NCI-H2171 treated with DMSO at 0.1 percent for 48 hours (cell line): ENCODE measurements at regions not wholly inside any gene's neighbourhood (a gene's known extent, or its start where the extent isn't known, plus 50 kb on each side); places are given as distances from the start of the nearest gene placed in this dataset.

Source experiments
- DNase-seq: peaks from one replicate; lab custom pipeline; 2025; lab: John Stamatoyannopoulos, UW

DNA sequence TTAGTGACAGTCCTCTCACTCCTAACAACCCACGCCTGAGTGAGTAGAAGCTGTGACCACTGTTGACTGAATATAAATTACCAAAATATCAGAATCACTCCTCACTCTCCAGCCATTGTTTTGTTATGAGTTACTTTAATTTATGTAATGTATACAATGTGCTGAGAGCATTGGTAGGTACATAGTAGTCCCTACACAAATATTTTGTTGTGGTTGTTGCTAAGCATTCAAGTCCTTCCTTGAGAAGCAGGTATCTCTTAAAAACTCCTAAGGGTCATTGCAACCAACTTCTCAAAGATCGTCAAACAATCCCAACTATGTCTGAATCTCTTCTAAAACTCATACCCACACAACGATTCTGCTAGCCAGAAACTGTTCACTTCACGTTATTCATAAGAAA, 476.8 kb upstream of the TNP1 start:
- DNase-seq: no peak

DNA sequence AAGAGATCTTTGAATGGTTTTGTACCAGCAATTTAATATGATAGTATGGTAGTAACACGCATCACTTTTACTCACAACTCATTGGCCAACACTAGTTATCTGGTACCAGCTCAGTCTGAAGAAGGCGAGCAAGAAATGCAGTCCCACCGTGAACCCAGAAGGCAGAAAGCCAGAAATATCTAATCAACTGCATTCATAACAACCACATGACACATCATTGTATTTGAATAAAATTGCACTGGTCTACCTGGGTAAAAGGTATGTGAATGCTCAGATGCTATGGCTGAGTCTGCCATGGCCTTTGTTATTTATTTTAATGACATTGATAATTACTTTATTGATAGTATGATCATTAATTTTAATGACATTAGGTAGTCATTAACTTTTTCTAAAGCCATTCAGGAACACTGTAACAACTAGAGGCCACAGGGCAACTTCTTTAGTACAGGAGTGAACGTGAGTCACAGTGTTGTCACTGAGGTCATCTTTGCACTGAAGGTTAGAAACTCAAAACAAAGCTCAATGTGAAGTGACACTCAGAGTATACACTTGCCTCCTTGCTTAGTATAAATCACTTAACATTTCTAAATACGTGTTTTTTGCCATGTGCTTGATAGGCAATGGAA, 475.6 kb upstream of the TNP1 start:
- DNase-seq: no peak

DNA sequence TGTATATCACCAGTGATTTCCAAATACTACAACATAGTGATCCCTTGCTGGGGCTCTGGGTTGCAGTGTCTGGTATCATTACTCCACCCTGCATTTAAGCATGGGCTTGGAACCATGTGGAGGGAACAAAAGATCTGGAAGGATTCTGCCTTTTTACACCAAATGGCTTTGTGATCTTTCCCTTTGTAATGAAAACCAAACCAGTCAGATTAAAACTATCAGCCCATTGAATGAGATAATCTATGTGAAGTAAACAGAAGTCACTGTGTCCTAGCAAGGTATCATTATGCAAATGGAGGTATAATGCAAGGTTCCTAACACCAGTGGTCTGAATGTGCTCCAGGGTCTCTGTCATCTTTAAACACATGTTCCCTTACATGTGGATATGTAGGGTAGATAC, 474.7 kb upstream of the TNP1 start:
- no peak for DNase-seq

DNA sequence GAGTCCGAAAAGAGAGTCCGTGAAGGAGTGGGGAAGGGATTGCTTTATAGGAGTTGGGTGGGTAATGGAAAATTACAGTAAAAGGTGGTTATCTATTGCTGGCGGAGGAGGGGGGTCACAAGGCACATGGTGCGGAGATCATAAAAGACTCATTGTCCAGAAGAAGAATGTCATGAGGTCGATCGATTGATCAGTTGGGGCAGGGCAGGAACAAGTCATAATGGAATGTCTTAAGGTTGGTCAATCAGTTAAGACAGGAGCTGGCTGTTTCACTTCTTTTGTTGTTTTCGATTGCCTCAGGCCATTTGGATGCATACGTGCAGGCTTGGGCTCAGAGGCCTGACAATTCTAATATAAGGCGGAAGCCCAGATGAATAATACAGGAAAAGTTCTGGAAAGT, 473.0 kb upstream of the TNP1 start:
- no peak for DNase-seq

DNA sequence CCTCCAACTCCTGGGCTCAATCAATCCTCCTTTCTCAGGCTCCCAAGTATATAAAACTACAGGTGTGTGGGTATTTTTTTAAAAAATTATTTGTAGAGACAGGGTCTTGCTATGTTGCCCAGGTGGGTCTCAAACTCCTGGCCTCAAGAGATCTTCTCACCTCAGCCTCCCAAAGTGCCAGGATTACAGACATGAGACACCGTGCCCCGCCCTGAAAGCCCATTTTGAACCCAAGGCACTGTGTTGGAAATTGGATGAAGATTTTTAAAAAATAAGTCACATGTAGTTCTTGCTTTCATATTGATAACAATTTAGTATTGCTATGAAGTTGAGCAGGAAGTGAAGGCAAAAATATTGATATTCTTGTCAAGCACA, 472.5 kb upstream of the TNP1 start:
- DNase-seq: no peak

DNA sequence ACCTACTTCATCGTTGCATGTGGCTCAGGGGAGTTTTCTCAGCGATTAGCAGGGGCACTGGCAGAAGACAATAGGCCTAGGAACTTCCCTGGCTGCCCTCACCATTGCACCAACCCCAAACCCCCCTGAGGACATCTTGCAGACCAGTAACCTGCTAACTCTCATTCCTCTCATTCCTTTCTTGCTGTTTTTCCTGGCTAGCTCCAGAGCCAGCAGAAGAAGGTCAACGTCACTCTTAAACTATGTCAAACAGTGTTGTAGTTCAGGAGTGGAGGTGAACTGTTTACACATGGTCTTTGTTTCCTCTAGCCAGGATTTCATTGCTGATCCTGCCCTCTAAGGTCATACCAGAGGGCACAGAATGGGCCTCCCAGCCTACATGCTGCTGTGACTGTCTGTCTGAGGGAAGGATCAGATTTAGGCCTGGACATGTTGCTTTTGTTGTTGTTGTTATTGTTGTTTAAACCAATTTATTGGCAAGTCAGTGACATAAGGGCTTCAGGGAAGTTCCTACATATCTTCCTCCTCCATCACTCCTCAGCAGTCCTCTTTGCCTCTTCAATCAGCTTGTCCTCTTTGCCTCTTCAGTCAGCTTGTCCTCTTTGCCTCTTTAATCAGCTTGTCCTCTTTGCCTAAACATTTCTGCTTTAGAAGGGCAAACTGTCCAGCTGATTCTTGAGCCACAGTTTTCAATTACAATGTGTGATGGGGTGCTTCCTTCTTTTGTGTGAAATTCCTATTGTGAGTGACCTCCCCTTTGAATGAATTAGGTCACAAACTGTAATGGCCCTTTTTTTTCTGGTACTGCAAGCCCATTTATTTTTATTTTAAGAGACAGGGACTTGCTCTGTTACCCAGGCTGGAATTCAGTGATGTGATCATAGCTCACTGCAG, 471.9 kb upstream of the TNP1 start:
- DNase-seq: no peak

DNA sequence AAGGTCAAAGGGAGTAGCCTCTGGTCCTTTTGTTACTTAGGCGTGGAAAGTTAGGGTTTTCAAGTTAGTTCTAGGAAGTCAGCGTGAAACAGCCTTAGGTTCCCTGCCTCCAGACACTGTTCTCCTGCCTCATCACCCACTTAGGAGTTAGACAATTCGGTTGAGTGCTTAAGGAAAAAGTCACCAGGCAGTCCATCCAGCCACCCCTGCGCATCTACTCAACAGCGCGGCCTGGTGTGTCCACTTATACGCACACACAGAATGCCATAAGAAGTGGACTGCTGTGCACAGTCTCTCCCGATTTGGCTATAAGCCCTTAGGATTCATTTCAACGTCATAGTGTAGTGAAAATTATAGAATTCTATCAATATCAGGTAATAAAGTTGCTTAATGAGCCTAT, 470.8 kb upstream of the TNP1 start:
- no peak for DNase-seq

DNA sequence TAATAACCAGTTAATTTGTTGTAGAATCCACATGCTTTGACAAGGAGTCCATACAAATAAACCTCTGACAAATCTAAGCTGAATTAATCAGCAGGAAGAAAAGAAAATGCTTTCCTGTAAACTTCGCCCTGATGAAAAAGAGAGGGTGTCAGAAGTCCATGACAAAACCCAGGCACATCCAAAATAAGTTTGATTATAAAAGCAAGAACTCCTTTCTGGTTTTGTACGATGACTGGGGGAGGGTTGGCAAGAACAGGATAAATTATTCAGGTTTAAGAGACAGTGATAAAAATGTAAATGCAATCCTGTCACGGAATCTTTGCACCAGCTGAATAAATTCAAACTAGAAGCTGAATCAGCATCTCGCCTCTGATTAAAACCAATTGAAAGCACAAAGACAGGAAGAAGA, 469.2 kb upstream of the TNP1 start:
- DNase-seq: no peak

DNA sequence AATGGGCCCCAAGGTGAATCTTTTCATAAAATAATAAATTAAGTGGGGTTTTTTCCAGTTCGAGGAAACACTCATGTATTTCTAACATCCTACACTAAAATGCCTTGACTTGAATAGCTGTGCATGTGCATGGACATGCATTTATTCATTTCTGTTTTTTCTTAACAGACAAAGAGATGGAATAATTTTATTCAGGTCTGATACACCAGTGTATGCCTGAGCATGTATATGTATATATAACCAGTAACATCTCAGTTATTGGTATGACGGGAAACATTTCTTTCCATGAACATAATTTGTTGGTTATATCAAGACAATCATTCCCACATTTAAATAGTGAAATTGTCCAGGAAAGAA, 468.7 kb upstream of the TNP1 start:
- no peak for DNase-seq

DNA sequence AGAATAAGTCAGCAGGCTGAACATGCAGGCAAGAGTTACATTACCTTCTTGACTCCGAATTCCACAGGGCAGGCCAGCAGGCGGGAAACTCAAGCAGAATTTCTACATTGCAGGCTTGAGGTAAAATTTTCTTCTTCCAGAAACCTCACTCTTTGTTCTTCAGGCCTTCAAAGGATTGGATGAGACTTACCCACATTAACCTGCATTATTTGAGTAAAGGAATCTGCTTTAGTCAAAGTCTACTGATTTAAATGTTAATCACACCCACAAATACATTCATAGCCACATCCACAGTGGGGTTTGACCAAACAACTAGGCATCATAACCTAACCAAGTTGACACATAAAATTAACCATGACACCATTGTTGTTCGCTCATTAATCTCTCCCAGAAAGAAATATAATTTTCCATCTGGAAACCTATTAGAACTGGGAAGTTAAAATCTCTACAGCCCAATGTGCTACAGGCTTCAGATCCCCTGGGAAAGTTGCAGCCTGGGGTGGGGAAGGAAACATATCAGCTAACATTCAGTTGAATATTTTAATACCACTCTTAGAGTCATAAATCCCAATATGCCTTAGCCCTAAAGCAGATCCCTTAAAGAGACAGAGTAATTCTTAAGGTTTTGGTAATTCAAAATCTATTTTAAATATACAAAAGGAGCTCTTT, 468.2 kb upstream of the TNP1 start:
- DNase-seq: peak; percentile 17

DNA sequence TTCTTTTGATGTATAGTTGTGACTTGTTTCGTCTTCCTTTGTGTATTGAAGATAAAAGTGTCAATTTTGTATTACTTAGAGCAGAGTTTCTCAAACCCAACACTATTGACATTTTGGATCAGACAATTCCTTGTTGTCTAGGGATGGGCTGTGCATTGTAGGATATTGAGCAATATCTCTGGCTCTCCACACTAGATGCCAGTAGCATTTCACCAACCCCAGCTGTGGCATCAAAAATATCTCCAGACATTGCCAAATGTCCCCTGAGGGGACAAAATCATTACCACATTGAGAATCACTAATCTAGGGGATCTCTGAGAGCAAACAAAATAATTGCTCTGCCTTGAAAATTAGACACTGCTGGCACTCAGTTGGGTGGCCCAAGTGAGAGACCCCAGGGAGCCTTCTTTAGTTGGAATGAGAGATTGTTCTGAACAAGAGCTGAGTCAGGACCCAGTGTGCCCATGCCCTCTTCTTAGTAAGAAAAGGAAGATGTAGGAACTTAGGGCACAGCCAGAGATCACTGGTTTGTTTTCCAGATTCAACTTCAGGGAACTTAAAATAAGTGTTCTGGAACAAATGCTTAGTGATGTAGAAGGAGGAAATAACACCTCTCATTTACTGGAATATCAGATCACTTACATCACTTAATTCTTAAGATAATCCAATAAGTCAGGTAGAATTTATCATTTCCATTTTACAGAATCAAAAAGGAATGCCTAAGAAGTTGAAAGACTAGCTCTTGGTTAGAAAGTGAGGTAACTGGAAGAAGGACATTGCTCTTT, 466.6 kb upstream of the TNP1 start:
- peak; percentile 48 for DNase-seq

DNA sequence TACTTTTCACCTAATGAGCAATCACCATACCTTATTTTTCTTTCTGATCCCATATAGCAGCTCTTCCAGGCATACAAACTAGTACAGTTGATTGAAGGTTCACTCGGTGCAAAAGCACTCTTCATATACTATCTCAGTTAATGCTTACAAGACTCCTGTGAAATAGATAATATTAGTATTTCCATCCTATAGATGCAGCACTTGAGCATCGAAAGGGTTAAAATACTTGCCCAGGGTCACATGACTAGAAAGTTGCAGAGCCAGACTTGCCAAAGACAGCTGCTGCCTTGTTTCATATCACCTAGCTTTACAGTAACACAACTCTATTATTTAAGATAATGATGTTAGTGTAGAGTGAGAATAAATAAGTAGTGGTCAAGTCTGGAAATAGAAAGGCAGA, 466.0 kb upstream of the TNP1 start:
- peak; percentile 77 for DNase-seq

DNA sequence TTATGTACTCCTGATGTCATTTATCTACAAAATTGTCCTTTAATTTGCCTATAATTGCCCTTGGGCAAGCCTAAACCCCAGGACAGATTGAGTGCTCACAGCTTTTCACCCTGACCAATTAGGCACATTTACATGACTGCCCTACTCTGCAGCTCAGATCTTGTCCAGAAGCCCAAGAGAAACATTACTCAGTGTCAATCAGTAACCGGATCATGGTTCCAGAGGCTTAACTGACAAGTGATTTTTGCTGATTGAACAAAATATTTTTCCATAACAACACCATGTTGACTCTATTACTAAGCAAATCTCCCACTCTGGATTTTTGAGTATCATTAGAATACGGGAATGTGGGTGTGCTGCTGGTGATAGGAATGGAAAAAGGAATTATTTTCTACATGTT, 465.4 kb upstream of the TNP1 start:
- peak; percentile 46 for DNase-seq

DNA sequence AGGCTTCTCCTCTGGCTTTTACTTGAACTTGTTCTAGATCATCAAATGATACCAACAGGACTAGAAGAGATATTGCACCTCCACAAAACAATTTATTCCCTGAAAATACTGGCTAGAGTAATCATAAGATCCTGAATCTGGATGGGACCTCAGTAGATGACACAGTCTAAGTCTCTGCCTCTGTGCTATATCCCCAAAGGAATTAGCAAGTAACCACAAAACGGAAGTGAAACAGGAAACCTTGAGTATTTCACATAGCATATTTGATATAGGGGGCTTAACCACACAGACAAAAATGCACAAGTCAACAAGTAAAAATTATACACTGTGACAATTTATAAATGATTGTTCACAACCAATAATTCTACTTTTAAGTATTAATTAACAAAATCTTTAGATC, 456.9 kb upstream of the TNP1 start:
- DNase-seq: peak; percentile 61

DNA sequence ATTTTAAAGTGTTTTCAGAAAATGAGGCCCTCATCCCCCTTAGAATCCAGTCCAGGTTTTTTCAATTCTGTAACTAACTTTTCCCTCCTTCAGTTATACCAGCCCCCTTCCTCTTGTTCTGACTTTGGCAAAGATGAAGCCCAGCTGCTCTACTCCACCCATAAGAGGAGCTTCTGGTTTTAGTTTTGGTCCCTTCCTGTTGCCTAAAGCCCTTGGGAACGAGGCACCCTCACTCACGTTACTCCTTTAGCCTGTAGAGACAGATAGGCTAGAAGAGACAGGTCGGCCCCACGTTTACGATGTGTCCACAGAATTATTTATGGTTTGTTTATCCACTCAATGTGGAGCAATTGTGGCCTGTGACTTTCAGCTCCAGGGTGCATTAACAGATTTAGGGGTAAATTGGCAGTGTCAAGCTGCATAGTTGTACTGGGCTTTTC, 454.2 kb upstream of the TNP1 start:
- DNase-seq: peak; percentile 70

DNA sequence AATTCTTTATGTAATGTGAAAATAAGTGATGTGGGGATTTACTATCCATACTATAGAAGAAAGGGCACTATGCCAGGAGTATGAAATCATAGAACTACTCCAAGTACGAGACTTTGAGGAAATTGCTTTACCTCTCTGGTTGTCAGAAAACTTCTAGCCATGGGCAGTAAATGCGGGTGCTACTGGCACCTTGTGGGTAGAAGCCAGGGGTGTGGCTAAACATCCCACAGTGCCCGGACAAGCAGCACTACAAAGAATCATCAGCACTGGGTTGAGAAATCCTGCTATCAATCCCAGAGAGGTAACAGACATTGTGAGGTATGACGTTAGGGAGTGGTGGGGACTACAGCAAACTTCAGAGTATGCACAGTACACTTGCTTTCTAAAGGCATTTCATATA, 453.5 kb upstream of the TNP1 start:
- DNase-seq: no peak

DNA sequence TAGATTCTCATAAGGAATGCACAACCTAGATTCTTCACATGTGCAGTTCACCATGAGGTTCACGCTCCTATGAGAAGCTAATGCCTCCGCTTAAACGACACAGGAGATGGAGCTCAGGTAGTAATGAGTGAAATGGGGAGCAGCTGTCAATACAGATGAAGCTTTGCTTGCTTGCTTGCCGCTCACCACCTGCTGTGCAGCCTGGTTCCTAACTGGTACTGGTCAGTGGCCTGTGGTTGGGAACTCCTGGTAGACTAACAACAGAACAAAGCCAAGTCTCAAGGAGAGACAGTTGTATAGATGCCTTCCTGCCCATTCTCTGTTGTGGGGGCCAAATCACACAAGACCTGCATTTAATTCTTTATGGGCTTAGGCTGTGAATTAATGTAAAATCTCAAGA, 449.2 kb upstream of the TNP1 start:
- DNase-seq: no peak

DNA sequence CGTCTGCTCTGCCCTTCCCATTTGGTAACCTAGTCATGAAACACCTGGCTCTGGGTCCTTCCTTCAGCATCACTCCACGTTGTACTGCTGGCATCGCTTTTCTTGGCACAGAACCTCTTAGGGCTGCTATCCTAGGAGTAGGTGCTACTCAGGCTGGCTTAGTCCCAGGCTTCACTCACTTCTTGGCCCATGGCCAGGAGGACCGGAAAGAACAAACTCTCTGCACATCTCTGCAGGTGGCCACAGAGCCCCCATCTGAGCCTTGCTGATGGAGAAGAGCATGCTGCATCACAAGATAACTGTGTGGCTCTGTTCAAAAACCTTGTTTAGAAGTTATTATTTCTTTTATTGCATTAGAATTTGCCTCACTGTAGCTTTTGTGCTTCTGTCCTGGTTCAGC, 447.2 kb upstream of the TNP1 start:
- DNase-seq: peak; percentile 89

DNA sequence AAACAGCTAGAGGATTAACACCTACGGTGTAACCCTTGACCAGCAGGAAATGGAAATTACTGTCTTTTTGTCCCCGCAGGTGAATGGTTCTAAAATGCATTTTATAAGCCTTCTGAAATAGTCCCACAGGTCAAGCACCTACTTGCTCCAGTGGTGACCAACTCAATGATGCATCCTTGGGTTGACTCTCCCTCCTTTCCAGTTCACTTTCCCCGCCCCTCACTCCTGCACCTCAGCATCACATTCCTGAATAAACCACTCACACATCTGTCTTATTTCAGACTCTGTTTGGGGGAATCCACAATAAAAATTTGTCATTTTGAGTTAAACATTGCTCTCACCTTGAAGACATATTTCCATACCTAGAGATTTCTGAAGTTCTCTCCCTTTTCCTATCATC, 446.0 kb upstream of the TNP1 start:
- DNase-seq: no peak

DNA sequence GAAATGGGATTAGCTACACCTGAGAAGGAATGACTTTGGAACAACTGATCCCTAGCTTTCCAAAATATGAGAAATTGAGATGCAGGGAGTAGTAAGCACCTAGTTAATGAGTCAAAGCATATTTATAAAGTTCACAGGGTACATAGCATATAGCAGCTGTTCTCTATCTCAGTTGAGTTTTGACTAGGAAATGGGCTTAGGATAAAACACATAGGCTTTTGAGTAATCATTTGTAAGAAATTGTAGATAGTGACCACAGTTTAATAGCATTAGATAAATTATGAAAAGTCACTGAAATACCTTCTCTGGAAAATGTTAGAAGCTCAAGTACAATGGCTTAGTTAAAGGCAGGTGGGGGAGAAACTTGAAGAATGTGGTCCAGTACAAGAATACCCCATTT, 444.7 kb upstream of the TNP1 start:
- no peak for DNase-seq

DNA sequence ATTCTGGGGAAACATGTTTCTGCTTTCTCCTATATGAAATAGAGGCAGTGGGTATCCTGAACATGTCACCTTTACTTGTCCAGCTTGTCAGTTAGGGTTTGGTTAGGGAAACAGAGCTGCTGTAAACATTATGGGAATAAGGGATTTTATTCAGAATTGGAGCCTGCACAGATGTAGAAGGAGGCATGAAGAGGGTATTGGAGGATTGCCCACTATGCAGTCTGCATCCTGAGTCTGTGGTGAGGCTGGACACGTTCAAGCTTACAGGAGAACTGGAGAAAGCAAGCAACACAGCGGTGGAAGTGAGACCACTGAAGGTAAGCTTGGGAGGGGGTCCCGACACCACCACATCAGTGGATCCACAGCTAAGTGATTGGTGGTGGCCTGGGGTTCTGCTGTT, 443.0 kb upstream of the TNP1 start:
- DNase-seq: no peak

DNA sequence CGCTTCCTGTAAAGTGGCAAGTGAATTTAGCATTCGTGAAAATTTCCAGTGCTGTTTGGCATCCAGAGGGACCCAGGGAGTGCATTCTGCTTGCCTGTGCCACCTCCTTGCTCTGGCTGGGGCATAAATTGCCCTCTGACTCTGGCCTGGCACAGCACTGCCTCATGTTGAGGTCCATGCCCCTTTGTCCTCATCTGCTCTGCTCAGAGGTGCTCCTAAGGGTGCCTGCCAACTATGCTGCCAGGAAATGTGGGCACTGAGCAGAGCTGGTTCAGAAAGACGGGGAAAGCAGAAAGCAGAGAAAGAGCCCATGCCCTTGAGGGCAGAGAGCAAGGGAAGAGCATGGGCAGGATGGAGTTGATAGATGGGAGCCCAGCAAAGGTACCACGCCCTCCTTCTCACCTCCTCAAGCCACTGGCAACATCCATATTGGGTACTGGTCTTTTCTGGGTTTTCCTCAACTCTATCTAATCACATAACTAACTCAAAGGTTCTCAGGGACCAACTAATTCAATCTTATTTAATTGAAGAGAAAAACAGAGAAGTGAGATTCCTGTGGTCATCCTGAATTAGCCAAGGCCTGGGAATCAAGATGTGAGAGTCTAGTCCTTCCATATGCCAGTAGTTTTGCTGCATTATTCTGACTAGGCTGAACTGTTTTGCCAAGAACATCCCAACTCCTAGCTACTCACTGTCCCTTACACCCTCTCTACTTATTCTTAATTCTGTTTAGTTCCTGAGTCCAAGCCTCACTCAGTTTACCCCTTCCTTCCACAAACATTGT, 441.5 kb upstream of the TNP1 start:
- DNase-seq: no peak
